T-helper 1 cell (primary cell): ENCODE measurements at regions not wholly inside any gene's neighbourhood (a gene's known extent, or its start where the extent isn't known, plus 50 kb on each side); places are given as distances from the start of the nearest gene placed in this dataset.
"Not testable (repeated sequence)": the region's sequence is repeated elsewhere in the genome, so short reads cannot be mapped to it uniquely, and the experiment has no call there.

Experiments used
- DNase-seq, 5 donors: peaks; one replicate each; pipeline ENCODE4 v3.0.0-alpha.2; 2012 to 2020

DNA sequence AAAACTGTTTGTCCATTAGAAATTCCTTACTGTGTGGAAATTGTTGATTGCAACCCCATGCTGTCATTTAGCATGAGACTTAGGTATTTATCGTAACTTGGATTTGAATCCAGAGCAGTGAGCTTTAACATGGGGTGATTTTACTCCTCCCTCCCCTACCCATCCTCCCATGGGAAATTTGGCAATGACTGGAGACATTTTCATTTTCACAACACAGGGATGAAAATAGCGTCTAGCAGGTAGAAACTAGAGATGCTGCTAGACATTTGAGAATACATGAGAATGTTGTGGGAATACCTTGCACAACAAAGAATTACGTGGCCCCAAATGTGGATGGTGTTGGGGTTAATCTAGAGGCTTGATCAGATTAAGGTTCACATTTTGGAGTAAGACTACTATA lies 191.3 kb upstream of the MPDZ start:
- DNase-seq = no peak

DNA sequence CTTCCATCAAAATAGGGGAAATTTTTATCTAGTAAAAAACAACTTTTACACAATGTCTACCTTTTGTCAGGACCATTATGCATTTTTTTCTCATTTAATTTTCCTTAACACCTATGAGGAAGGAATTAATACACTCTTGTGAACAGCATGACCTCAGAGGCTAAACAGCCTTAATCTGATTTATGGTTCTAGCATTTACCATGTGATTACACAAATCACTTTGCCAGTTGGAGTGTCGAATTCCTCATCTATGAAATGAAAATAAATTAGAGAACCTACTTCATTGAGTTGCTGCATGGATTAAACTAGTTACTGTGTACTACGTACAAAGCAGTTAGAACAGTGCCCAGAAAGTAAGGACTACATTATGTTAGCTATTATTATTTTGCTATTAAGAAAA lies 187.7 kb upstream of the MPDZ start:
- DNase-seq = no peak

DNA sequence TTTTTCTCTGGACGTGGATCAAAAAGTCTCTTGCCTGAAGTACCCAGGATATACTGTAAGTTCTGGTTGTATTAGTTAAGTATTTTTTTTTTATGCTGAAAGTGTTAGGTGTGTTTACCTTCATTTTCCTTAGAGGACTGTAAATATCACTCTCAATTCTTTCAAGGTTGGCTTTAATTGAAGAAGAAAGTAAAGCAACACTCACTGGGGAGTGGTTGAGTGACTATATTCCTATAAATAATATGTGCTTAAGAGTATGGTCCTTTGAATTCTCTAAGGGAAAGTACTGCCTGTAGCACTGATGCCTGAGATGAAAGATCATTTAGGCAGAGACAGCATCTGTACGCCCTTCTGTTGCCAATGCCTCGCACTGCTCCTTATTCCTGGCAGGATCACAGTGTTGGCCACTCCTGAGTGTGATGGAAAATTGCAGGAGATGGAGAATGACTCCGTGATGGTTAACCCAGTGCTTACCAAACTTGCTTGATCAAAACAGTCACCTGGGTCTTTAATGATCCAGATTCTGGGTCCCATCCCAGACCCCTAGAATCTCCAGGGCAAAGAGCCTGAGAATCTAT lies 182.0 kb upstream of the MPDZ start:
- no peak for DNase-seq

DNA sequence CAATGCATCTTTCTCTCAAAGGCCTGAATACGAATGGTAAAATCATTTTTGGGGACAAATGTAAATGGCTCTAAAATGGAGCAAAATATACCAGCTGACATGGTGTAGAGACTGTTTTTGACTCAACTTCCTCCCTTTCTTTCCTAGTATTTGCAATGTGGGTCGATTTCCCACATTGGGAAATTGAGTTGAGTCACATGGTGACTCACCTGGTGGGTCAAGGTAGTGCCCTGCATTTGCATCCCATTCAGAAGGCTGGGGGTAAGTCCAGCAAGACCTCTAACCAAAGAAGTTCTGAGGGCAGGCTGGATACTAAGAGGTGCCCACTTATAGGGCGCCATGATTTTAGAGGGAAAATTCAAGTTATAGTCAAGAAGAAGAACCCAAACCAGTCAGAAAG lies 179.6 kb upstream of the MPDZ start:
- DNase-seq = no peak

DNA sequence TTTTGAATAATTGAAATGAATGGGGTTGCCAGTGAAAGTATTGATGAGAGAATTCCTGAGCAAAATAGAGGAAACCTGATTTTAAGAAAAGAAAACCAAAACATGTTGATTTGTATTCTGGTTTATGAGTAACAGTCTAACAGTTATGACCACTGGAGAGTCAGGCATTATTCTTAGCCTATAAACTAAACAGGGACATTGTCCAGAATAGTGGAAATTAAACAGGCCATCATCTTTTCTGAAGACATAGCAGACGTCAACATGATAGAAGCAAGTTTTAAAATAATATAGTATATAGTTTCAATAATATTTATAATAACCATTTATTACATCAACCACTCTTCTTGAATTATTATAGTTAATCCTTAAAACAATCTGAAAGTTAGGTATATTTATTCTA lies 178.3 kb upstream of the MPDZ start:
- no peak for DNase-seq

DNA sequence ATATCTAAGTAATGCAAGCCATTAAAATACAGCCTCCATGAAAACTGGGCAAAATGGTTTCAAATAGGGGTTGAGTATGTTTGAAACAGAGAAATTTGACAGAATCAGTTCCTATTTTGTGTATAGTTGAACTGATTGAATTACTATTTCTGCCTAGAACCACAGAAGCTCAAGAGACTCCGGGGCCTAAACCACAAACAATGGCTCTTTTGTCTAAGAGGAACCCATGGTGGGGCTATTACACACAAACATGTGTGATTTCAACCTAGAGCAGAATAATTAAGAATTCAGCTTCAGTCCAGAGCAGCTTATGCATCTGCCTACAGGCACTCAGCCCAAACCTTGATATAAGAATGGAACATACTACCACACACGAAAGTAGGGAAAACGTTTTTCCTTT lies 171.2 kb upstream of the MPDZ start:
- no peak for DNase-seq

DNA sequence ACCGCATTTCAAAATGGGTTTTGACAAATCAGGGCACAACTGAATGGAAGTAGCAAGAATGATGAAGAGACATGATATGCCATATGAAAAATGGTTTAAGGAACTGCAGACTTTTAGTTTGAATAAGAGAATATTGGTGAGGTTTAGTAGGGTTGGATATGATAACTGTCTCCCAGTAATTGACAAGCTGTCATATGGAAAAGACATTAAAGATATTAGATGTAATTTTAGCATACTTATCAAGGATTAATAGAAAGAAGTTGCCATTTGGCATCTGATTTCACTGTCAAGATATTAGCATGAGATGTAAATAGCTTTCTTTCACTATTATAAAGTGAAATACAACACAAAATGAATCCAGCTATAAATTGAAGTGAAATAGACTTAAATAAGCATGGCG lies 169.0 kb upstream of the MPDZ start:
- DNase-seq = no peak

DNA sequence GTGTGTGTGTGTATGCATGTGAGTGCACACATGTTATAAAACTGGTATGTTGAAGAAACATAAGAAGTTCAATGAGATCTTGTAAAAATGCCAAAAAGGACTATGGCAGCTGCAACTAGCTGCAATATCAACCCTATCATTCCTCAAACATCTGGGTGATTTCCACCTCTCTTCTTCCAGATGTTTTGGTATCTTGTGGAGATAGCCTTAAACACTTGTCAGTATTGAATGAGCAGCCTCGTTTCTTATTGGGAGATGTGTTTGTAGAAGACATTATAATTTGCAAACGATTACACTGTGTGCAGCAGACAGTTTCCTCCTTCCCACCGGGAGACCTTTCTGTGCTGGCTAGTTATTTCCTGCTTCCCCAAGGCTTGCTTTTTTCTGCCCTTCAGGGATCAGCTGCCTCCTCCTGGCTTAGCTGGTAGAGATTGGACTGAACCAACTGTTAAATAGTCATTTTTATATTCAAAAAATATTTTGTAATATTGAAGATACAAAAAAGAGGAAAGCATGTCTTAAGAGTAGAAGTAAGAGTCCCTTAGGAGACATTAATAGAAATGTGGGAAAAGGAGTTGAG lies 168.4 kb upstream of the MPDZ start:
- DNase-seq = no peak

DNA sequence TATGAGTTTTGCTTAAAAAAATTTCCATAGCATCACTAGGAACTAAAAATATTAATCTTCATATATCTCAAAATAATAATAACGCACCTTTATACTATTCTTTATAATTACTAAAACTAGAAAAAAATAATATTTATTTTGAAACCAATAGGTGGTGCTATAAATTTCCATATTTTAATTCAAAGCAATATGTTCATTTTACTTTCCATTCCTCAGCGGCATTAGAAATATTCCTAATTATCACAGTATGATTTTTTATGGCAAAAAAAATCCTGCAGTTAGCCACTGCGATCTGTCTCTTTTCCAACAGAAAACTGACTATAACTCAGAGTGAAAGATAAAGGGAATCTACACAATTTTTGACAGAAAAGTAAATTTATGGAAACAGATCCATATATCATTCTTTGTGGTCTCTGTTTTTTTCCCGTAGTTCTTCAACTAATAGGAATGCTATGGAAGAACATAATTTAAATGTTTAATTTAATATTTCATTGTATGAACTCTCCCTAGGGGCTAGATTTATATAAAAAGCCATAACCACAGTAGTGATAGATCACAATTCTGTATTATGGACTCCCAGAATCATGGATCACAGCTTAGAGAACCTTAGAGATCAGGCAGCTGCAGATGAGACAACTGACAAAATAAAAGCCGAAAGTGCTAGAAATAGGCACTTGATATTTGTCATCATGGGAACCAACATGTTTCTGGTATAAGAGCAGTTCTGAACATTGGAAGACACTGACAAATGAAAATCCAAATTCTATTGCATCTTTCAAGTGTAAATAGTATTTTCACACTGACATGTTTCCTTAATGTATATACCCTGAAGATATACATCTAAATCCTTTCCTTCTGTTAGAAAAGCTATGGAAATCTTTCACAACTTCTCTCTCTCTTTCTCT lies 167.7 kb upstream of the MPDZ start:
- DNase-seq = no peak

DNA sequence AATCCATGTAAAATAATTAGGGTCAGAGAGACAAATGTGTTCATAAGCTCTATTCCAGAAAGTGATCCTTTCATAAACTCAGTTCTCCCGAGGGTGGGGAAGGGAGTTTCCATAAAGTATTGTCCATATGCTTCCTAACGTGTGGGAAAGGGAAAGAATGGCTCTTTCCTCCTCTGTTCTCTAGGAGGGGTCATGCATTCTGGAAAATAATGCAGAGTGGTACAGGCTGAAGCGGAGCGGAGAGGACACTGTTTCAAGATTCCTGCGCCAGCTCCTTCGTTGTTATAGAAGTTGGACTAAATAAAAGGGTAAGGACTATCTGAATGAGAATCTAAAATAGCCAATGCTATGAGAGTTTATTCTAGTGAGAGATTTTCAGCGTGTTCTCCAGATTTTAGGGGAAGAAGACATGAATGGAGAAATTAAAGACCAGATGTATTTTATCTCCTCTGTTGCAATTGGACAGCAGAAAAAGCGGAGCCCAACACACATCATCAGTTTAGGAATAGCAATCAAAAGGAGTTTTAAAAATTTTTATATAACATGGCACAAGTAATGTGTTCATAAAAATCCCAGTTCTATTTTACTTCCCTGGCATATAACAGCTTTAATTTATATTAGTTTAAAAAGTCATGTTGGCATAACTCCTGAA lies 166.9 kb upstream of the MPDZ start:
- no peak for DNase-seq

DNA sequence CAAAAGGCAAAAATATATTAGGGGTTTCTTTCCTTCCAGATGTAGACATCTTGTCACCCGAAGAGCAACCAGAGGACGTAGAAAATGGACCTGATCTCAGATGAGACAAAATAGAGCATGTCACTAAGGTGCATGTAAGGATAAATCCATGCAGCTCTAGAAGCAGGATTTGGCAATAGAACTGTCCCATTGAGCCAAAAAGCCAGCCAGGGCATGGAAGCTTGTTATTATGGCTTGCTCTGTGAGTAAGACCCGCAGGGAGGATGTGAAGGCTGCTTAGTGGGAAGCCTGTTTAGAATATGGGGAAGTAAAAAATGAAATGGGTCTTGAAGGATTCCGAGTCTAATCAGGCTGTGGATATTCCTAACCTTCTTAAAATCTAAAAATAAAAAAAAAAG lies 165.6 kb upstream of the MPDZ start:
- no peak for DNase-seq

DNA sequence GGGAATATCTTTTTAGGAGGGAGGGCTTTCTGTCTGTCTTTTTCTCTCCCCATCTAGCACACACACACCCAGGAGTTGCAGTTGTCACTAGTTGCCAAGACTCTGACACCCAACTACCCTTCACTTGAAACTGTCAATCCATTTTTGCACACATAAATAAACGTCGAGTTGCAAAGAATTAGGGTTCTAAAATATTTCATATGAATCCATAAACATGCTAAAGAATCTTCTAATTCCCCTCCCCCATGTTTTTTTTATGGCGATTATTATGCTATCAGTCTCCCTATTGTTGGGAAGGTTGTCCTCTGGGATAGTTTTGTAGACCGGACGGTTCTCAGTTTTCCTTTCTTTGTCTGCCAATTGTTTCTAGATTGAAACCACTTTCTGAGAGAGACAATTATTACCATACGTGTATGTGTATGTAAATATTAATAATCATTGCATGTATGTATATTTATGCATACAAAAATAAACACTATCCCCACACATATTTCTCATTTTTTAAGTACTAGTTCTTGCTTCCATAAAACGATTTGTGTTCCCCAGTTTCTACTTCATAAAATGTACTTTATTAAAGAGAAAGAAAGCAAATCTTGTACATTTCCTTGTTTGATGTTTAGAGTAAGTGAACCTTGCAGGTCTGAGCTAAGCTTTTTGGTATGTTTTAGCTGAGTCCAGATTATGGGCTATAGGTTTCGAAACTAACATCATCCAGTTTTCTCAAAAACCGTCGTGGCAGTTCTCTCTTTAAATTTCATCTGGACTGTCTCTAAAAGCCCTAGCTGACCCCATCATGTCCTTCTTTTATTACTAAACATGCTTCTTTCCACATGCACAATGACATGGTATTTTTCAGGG lies 165.0 kb upstream of the MPDZ start:
- no peak for DNase-seq

DNA sequence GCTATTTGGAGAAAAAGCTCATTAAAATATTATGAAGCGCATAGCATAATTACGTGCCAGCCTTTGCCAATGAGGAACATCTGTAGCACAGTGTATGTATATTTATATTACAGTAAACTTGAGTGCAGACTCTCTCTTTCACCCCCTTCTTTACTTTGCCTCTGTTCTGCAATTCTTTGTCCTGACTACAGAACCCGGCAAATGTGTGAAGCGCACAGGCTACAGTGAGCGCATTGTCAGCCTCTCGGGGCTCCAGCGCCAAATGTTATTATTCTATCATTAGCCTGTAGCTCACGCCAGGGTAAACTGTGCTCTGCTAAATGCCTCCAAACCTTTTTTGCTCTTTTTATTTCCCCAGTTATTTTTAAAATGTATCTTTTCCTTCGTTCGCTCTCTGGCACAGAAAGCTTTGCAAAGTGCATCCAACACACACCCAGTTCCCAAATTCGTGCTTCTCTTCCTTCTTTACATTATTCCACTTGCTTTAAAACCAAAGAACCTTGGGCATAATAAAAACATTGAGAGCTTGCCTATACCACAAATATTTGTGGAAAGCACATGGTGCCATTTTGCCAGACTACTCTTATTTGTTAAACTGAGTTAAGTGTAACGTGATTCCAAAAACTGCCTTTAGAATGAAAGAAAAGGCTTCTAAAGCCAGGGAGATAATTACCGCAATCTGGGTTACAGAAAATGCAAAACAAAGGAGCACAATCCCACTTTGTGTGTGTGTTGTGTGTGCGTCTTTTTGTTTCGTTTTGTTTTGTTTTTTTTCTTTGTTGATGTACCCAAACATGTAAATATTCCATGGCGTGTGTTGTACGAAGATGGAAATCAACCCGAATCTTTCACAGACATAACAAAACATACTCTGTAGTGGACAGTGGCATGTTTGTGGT lies 164.1 kb upstream of the MPDZ start:
- no peak for DNase-seq

DNA sequence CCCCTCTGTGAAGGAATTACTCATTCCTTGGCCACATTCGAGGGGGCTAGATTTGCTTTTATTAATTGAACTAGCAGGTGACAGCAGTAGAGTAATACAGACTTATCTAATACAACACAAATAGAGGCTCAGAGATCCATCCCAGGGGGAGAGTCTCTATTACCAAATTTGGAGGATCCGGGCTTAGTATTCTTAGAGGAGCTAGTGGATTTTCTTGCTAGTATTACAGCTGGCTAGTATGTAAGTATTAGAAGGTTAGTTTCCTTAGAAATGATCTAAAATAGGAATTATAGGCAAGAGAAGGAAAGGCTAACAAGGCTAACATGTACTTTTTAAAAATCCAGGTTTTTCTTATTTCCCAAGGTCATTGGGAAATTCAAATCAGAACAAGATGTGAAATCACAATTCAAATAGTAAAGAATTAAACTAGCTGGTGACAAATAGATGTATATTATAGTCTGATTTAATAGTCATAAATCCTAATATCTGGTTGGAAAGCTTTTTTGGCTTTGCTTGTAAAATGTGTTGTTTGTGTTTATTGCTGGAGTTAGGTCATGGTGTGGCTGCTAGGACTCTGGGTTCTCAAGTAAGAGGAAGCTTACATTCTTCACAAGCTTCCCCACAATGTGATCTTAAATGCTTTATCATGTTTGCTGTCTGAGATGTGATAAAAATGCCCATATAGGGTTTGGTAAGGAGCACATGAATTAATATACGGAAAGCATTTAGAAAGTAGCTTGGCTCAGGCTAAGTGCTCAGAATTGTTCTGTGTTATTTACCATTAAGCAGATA lies 160.4 kb upstream of the MPDZ start:
- DNase-seq = no peak

DNA sequence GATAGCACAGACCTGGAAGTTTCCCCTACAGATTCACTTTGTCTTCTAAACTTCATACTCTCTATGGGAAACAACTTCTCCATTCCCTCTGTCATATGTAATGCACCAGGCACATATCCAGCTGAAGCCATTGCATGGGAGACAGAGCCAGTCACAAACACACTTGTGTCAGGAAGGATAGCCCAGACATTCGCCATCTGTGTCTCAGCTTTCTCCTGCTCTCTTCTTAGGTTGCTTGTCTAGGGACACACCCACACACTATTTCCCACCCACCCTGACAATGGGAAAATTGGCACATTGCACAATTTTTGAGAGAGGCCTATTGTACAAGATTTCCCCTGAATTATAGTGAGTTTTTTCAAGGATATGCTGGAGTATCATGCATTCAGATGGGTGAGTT lies 158.4 kb upstream of the MPDZ start:
- no peak for DNase-seq

DNA sequence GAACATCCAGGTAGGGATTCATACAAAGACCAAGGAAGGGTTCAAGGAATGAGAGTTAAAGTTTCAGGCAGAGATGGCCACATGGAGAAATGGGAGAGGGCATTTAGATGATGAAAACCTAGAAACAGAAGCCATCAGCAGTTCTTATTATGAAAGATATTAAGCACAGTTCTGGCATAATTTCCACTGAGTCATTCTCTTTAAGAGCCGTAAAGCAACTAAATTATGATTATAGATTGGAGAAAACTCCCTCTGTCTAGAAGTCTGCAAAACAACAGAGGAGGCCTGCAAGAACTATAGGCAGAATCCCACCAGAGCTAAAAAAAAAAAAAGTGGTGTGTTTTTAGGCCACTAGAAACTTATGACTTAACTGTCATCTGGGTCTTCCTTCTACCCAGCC lies 157.1 kb upstream of the MPDZ start:
- no peak for DNase-seq

DNA sequence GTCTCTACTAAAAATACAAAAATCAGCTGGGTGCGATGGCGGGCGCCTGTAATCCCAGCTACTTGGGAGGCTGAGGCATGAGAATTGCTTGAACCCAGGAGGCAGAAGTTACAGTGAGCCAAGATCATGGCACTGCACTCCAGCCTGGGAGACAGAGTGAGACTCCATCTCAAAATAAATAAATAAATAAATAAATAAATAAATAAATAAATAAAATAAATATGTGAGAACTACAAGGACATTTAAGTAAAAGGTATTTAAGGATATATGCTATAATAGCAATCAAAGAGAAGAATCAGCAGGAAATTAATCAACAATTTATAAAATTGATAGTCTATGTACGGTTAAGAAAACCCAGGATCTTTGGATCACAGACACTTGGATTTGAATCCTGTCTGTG lies 154.0 kb upstream of the MPDZ start:
- DNase-seq = not testable (repeated sequence)

DNA sequence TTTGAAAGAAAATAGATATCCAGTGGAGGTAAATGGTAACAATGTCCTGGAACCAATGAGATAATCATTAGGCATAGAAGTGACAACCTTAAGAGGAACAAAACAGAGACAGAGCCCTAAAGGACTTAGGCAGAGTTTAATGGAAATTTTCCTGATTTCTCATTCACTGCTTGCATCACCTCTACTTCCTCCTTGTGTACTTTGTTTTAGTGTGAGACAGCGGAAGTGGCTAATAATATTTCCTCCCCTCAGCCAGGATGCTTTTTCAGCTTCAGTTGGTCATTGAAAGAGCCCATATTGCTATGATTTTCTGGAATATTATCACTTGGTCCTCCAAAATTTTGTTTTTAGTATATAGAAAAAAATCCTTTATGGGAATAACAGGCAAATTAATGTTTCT lies 153.4 kb upstream of the MPDZ start:
- DNase-seq = no peak

DNA sequence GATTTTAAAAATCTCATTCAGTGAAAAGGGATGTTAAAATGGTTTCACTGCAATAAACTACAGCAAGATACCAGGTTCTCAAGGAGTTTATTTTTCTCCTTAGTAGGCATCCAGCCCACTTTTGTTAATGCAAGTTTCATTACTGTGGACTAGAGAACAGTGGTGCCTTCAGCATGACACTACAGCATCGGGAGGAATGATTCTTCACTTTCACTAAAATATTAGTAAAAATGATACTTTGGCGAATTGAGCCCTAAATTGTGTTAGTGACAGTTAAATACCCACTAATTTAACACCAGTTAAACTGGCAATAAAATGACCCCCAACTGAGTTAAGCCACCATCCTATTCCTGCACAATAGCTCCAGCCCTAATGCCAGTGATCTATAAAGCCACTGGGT lies 152.2 kb upstream of the MPDZ start:
- DNase-seq = no peak

DNA sequence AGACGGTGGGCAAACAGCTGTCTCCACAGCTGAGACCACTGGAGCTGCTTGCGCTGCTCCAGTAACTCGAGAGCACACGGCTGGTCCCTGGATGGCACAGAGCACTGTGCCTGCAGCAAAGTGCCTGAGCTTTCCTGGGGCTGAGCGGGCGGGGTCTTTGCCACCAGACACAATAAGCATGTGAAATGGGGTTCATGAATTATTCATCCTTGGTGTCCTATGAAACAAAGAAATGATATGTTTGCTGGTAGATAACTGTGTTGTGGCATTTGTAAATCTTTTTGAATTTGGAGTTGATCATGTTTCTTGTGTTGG lies 151.7 kb upstream of the MPDZ start:
- no peak for DNase-seq
